ENCODE measurements at regions not wholly inside any gene's neighbourhood (a gene's known extent, or its start where the extent isn't known, plus 50 kb on each side); places are given as distances from the start of the nearest gene placed in this dataset.
"Not testable (repeated sequence)": the region's sequence is repeated elsewhere in the genome, so short reads cannot be mapped to it uniquely, and the experiment has no call there.

DNA sequence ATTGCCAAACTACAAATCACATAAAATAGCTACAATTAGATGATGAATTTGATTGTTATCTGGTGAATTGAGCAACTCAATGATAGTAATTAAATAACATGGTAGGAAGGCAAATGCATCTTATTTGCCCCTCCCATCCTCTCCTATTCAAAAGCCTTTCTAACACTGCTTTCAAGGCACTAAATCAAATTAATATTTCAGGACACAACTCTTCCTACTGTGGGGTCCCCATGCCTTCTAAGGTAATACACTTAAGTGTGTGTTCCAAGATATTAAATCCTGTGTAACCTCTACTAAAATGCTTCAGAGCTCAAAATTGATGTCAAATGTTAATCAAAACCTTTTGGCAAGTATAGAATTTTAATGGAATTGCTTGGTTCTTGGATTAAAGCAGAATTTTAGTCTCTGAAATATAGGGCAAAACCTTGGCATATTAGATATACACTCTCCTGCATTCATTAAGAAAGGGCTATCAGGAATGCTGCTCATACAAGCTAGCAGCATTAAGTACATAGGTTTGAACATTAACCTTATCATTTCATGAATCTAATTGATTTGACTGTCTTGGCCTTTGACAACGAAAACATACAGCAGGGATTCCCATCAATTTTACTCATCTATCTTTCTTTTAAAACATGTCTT lies 371.8 kb upstream of the GALNTL6 start:
- Mint-ChIP-seq H3K9me3 (no peaks in the 10 kb centered on the region), H3K36me3 (ENCODE audit: low read depth) (no peaks in the 10 kb centered on the region), H3K4me3 (no peak overlapping the region), H3K27me3 (ENCODE audit: low read depth) (no peaks in the 10 kb centered on the region), H3K27ac (no peak overlapping the region), H3K4me1 (ENCODE audit: low read depth) (no peaks in the 10 kb centered on the region)

DNA sequence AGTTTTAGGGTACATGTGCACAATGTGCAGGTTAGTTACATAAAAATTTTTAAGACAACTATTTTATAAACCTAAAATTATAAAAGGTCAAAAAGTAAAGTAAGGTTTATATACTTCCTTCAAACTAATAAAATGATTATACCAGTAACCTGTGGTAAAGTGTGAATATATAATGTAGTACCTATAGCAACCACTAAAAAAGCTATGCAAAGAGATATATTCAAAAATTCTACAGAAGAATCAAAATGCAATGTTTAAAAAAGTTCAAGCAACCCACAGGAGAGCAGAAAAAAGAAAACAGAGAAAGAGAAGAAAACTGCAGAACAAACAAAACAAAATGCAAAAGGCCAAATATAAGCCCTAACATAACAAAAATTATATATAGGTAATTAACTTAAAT lies 379.5 kb upstream of the GALNTL6 start:
- Mint-ChIP-seq H3K27me3 (ENCODE audit: low read depth) (no peaks in the 10 kb centered on the region), H3K4me3 (no peak overlapping the region), H3K4me1 (ENCODE audit: low read depth) (no peaks in the 10 kb centered on the region), H3K27ac (no peak overlapping the region), H3K9me3 (no peaks in the 10 kb centered on the region), H3K36me3 (ENCODE audit: low read depth) (no peaks in the 10 kb centered on the region)

DNA sequence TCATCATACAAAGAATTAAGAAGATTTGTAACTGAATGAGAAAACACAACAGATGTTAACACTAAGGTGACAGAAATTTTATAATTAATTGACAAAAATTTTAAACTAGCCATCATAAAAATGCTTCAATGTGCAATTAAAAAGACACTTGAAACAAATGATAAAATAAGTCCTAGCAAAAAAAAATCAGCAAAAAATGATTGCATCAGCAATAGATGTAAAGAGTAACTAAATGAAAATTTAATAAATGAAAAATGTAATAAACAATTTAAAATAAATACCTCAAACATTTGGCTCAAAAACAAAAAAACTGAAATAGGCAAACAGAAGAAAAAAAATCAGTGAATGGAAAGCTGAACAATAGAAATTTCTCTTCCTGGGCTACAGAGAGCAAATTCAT lies 380.7 kb upstream of the GALNTL6 start:
- no peaks in the 10 kb centered on the region for H3K9me3 Mint-ChIP-seq

DNA sequence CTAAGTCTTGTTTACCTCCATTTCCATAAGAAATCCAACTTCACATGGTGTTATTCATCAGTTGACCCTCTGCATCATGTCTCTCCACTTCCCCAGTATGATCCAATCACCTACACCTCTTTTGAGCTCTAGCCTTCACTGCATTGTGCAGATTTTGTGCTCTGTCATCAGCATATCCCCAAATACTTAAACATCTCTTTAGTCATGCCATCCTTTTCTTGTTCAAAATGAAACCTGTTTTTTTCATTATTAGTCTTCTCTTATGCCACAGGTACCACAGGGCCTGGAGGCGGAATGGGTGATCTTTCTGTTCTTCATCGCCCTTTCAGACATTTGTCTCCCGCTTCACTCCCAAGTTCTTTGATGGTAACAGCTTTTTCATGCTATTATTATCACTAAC lies 382.7 kb upstream of the GALNTL6 start:
- no peak overlapping the region for H3K4me3 Mint-ChIP-seq

More for the DNA sequence above, 380.7 kb upstream of the GALNTL6 start:
- Mint-ChIP-seq H3K4me1 (ENCODE audit: low read depth) (no peaks in the 10 kb centered on the region), H3K27me3 (ENCODE audit: low read depth) (no peaks in the 10 kb centered on the region), H3K4me3 (no peak overlapping the region), H3K27ac (no peak overlapping the region), H3K36me3 (ENCODE audit: low read depth) (no peaks in the 10 kb centered on the region)

DNA sequence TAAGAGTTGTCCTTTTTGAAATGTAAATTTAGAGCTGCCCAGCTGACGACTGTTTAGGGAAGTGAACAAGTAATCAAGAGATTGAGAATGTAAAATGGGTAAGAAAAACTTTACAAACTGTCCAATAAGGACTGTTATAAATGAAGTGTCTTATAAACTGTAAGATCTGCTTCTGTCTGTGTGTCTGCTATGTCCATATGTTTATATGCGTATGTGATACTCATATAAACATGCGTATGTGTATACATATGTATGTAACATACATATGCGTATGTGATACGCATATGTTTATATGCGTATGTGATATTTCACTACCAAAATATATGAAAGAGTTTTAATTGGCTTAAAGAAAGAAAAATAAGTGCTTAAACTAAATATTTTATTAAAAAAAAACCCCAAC lies 416.0 kb upstream of the GALNTL6 start:
- Mint-ChIP-seq H3K4me1 (ENCODE audit: low read depth) (no peaks in the 10 kb centered on the region), H3K27ac (no peak overlapping the region)

More for the DNA sequence above, 382.7 kb upstream of the GALNTL6 start:
- Mint-ChIP-seq H3K9me3 (no peaks in the 10 kb centered on the region), H3K27ac (no peak overlapping the region), H3K4me1 (ENCODE audit: low read depth) (no peaks in the 10 kb centered on the region), H3K27me3 (ENCODE audit: low read depth) (no peaks in the 10 kb centered on the region), H3K36me3 (ENCODE audit: low read depth) (no peaks in the 10 kb centered on the region)

DNA sequence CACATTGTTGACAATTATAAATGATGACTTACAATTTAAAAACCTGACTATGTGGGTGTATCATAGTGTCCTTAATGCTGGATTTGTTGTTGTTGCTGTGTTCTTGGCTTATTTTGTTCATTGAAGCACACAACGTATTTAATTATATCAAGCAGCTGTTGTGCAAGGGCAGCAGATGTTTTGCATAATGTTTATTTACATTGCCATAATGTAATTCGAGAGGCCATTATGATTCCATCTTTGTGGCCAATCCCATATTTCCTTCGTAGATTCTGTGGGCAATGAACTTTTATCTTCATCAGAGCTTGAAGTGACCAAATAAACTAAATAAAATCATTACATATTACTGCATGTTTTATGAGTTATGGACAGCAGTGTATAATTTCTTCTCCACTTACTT lies 422.6 kb upstream of the GALNTL6 start:
- H3K9me3 Mint-ChIP-seq = no peaks in the 10 kb centered on the region
- H3K27me3 Mint-ChIP-seq (ENCODE audit: low read depth) = no peaks in the 10 kb centered on the region
- H3K4me3 Mint-ChIP-seq = no peak overlapping the region
- H3K4me1 Mint-ChIP-seq (ENCODE audit: low read depth) = no peaks in the 10 kb centered on the region
- H3K27ac Mint-ChIP-seq = no peak overlapping the region
- H3K36me3 Mint-ChIP-seq (ENCODE audit: low read depth) = no peaks in the 10 kb centered on the region

More for the DNA sequence above, 416.0 kb upstream of the GALNTL6 start:
- Mint-ChIP-seq H3K9me3 (no peaks in the 10 kb centered on the region), H3K4me3 (no peak overlapping the region), H3K27me3 (ENCODE audit: low read depth) (no peaks in the 10 kb centered on the region), H3K36me3 (ENCODE audit: low read depth) (no peaks in the 10 kb centered on the region)

DNA sequence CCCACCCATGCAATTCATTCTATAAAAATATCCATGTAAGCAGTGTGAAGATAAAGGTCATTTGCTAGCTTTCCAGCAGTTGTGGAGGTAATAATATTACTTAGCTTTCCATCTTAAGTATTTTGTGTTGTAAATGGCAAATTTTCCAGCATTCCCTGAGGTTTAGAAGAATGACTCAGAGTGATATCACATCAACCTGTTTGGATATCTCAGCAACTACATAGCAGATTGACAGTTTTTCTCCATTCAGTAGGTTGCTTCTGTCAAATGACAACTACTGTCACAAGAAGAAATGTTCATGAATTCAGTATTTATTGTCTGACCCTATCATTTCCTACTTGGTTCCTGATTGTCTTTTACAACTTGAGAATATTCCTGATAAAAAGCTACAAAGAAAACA lies 434.9 kb upstream of the GALNTL6 start:
- Mint-ChIP-seq H3K4me3 (no peak overlapping the region), H3K9me3 (peaks cover 4% of the 10 kb centered on the region)

DNA sequence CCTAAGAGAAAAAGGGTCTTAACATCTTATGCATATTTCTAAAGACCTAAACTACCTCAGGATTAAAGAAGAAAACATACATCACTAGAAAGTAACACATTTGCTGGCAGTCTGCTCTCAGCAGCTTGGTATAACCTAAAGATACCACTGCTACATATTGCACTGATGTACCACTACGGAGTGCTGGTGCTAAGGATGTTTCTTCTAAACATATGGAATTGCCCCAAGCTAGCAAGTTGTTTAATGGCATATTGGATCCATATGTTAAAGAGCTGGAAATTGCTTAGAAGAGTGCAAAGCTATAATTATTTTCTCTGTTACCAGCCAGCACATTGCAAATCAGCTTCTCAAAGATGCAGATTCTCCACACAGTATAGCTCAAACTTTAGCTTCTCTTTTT lies 436.5 kb upstream of the GALNTL6 start:
- peaks cover 4% of the 10 kb centered on the region for H3K9me3 Mint-ChIP-seq
- no peaks in the 10 kb centered on the region for H3K36me3 Mint-ChIP-seq (ENCODE audit: low read depth)
- H3K27me3 Mint-ChIP-seq (ENCODE audit: low read depth) = no peaks in the 10 kb centered on the region
- H3K4me1 Mint-ChIP-seq (ENCODE audit: low read depth) = no peaks in the 10 kb centered on the region
- H3K27ac Mint-ChIP-seq = no peak overlapping the region
- H3K4me3 Mint-ChIP-seq = no peak overlapping the region

More for the DNA sequence above, 434.9 kb upstream of the GALNTL6 start:
- Mint-ChIP-seq H3K27ac (no peak overlapping the region), H3K27me3 (ENCODE audit: low read depth) (no peaks in the 10 kb centered on the region), H3K36me3 (ENCODE audit: low read depth) (no peaks in the 10 kb centered on the region), H3K4me1 (ENCODE audit: low read depth) (no peaks in the 10 kb centered on the region)

DNA sequence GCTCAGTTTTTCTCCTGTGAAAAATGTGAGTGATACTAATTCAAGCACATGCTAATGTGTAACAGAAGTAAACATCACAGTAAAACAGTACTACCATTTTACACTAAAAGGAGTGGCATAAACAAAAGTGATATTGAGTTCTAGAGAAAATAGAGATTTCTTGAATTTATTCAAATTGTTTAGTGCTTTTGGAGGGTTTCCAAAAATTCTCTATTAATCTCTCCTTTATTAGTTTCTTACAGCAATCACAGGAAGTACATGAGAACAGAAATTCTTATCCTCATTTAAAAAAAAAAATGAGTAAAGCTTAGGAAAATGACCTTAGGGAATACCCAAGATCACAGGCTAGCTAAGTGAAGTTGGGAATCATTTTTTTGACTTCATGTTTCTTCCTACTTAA lies 459.7 kb upstream of the GALNTL6 start:
- no peaks in the 10 kb centered on the region for H3K36me3 Mint-ChIP-seq (ENCODE audit: low read depth)
- no peak overlapping the region for H3K27ac Mint-ChIP-seq
- no peaks in the 10 kb centered on the region for H3K27me3 Mint-ChIP-seq (ENCODE audit: low read depth)
- no peak overlapping the region for H3K4me3 Mint-ChIP-seq
- no peaks in the 10 kb centered on the region for H3K4me1 Mint-ChIP-seq (ENCODE audit: low read depth)
- no peaks in the 10 kb centered on the region for H3K9me3 Mint-ChIP-seq

DNA sequence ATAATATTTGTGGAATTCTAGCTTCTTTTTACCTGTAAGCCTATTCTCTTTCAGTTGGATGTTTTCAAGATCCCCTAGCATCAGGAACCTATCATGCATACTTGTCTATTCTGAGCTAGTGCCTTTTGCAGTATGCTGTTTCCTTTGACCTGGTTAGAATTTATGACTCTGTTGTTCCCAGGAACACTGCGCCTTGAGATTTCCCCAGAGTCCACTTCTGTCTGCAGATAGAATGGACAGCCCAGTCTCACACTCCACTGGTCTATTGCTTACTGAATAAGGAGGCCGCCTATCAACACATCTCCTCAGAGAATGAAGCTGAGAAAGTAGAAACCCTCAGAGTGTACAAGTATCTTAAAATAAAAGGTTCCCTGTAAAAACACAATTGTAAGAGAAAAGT lies 465.1 kb upstream of the GALNTL6 start:
- Mint-ChIP-seq H3K4me1 (ENCODE audit: low read depth) (no peaks in the 10 kb centered on the region), H3K27ac (no peak overlapping the region), H3K4me3 (no peak overlapping the region), H3K36me3 (ENCODE audit: low read depth) (no peaks in the 10 kb centered on the region), H3K9me3 (no peaks in the 10 kb centered on the region), H3K27me3 (ENCODE audit: low read depth) (no peaks in the 10 kb centered on the region)

DNA sequence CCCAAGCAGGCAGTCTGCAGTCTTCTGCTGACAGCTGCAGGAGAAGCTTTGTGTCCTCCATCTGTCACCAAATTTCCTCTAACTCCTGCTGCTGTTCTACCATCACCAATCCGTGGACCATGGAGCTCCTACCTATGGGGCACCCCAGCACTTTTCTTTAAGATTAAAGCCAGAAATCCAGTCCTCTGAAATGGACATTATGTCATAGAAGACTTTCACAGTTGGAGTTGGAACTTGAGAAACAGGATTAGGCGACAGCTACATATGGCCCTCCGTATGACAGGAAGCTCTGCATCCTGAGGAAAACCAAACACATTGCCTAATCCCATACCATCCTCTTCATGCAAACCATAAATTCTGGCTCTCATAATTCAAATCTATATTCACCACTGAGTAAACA lies 470.6 kb upstream of the GALNTL6 start:
- H3K27me3 Mint-ChIP-seq (ENCODE audit: low read depth) = no peaks in the 10 kb centered on the region
- no peak overlapping the region for H3K27ac Mint-ChIP-seq
- H3K4me1 Mint-ChIP-seq (ENCODE audit: low read depth) = no peaks in the 10 kb centered on the region
- no peaks in the 10 kb centered on the region for H3K36me3 Mint-ChIP-seq (ENCODE audit: low read depth)
- H3K9me3 Mint-ChIP-seq = no peaks in the 10 kb centered on the region
- no peak overlapping the region for H3K4me3 Mint-ChIP-seq

DNA sequence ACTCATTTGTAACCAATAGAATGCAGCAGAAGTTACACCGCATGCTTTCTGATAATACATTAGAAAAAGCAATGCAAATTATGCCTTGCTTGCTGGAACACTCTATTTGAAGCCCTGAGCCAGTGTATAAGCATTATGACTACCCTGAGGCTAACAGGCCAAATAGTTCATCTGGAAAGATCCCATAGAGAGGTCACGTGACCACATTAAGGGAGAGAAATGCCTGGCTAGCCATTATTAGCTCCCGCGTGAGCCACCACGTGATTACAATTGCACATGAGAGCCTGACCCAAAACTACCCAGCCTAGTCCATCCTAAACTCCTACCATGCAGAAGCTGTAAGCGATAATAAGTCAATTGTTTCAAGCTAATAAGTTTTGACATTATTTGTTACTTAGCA lies 472.9 kb upstream of the GALNTL6 start:
- Mint-ChIP-seq H3K27ac (no peak overlapping the region), H3K36me3 (ENCODE audit: low read depth) (no peaks in the 10 kb centered on the region), H3K9me3 (no peaks in the 10 kb centered on the region), H3K27me3 (ENCODE audit: low read depth) (no peaks in the 10 kb centered on the region), H3K4me3 (no peak overlapping the region), H3K4me1 (ENCODE audit: low read depth) (no peaks in the 10 kb centered on the region)

DNA sequence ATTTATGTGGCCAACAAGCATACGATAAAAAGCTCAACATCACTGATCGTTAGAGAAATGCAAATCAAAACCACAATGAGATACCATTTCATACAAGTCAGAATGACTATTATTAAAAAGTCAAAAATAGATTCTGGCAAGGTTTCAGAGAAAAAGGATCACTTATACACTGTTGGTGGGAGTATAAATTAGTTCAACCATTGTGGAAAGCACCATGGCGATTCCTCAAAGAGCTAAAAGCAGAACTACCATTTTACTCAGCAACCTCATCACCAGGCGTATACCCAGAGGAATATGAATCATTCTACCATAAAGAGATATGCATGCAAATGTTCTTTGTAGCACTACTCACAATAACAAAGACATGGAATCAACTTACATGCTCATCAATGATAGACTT lies 478.7 kb upstream of the GALNTL6 start:
- Mint-ChIP-seq H3K4me3 (no peak overlapping the region), H3K27me3 (ENCODE audit: low read depth) (no peaks in the 10 kb centered on the region), H3K9me3 (no peaks in the 10 kb centered on the region), H3K27ac (no peak overlapping the region), H3K4me1 (ENCODE audit: low read depth) (no peaks in the 10 kb centered on the region), H3K36me3 (ENCODE audit: low read depth) (no peaks in the 10 kb centered on the region)

DNA sequence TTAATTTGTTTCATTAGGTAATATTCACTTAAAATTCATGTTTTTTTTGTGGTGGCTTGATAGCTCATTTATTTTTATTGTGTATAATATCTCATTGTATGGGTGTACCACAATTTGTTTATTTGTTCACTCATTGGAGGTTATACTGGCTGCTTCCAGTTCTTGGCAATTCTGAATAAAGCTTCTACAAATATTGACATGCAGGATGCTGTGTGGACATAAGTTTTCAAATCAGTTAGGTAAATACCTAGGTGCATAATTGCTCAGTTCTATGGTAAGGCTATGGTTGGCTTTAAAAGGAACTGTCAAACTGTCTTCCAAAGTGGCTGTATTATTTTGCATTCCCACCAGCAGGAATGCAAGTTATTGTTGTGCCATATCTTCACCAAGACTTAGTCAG lies 504.5 kb upstream of the GALNTL6 start:
- H3K9me3 Mint-ChIP-seq = peaks cover 8% of the 10 kb centered on the region
- no peaks in the 10 kb centered on the region for H3K36me3 Mint-ChIP-seq (ENCODE audit: low read depth)
- H3K4me1 Mint-ChIP-seq (ENCODE audit: low read depth) = no peaks in the 10 kb centered on the region
- no peaks in the 10 kb centered on the region for H3K27me3 Mint-ChIP-seq (ENCODE audit: low read depth)
- no peak overlapping the region for H3K27ac Mint-ChIP-seq
- no peak overlapping the region for H3K4me3 Mint-ChIP-seq

DNA sequence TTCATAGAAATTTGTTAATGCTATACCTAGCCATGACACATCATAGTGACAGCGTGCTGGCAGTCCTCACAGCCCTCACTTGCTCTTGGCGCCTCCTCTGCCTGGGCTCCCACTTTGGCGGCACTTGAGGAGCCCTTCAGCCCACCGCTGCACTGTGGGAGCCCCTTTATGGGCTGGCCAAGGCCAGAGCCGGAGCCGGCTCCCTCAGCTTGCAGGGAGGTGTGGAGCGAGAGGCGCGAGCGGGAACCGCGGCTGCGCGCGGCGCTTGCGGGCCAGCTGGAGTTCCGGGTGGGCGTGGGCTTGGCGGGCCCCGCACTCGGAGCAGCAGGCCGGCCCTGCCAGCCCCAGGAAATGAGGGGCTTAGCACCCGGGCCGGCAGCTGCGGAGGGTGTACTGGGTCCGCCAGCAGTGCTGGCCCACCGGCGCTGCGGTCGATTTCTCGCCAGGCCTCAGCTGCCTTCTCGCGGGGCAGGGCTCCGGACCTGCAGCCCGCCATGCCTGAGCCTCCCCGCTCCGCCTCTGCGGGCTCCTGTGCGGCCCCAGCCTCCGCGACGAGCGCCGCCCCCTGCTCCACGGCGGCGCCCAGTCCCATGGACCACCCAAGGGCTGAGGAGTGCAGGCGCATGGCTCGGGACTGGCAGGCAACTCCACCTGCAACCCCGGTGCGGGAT lies 515.0 kb upstream of the GALNTL6 start:
- not testable (repeated sequence) for H3K4me3 Mint-ChIP-seq; H3K27ac Mint-ChIP-seq; H3K36me3 Mint-ChIP-seq (ENCODE audit: low read depth)

More for the DNA sequence above, 515.0 kb upstream of the GALNTL6 start:
- not testable (repeated sequence) for H3K9me3 Mint-ChIP-seq; H3K4me1 Mint-ChIP-seq (ENCODE audit: low read depth); H3K27me3 Mint-ChIP-seq (ENCODE audit: low read depth)

Measured in T-helper 1 cell treated with Interleukin-12 subunit alpha and Interleukin-12 subunit beta and Interleukin-4 antibody, amounts not matched to agents 30 μg/mL and 1 μg/mL, for 36 hours (primary cell).